Right forelimb (tissue), 1 donor: ENCODE measurements at regions not wholly inside any gene's neighbourhood (a gene's known extent, or its start where the extent isn't known, plus 50 kb on each side); places are given as distances from the start of the nearest gene placed in this dataset.

ENCODE experiments used
- DNase-seq: peaks from one replicate; pipeline ENCODE4 v3.0.0-alpha.2; 2018

- DNase-seq, result peak; percentile 59
Observed at GRCh38 chr13:50586414-50587083, 256.9 kb downstream of the DLEU7 start.

- DNase-seq, result no peak
Observed at GRCh38 chr13:50587115-50587514, 256.4 kb downstream of the DLEU7 start.

GRCh38 chr13:50587645-50588373 lies 255.7 kb downstream of the DLEU7 start:
- DNase-seq, result no peak

- DNase-seq, result no peak
Observed at GRCh38 chr13:50588491-50589130, 254.9 kb downstream of the DLEU7 start.

- no peak for DNase-seq
Observed at GRCh38 chr13:50589139-50589538, 254.4 kb downstream of the DLEU7 start.

- no peak for DNase-seq
Observed at GRCh38 chr13:50589651-50590054, 253.8 kb downstream of the DLEU7 start.

- no peak for DNase-seq
Observed at GRCh38 chr13:50592412-50593155, 250.9 kb downstream of the DLEU7 start.

- DNase-seq, result no peak
Observed at GRCh38 chr13:50593207-50593606, 250.3 kb downstream of the DLEU7 start.

- peak; percentile 46 for DNase-seq
Observed at GRCh38 chr13:50594276-50595051, 249.0 kb downstream of the DLEU7 start.

GRCh38 chr13:50595196-50595595 lies 248.3 kb downstream of the DLEU7 start:
- no peak for DNase-seq

GRCh38 chr13:50596156-50596555 lies 247.3 kb downstream of the DLEU7 start:
- no peak for DNase-seq

GRCh38 chr13:50596776-50597203 lies 246.7 kb downstream of the DLEU7 start:
- DNase-seq, result no peak

- no peak for DNase-seq
Observed at GRCh38 chr13:50598338-50598737, 245.2 kb downstream of the DLEU7 start.

GRCh38 chr13:50599046-50599445 lies 244.4 kb downstream of the DLEU7 start:
- DNase-seq, result no peak

- no peak for DNase-seq
Observed at GRCh38 chr13:50599927-50600326, 243.6 kb downstream of the DLEU7 start.

- no peak for DNase-seq
Observed at GRCh38 chr13:50608370-50608769, 235.1 kb downstream of the DLEU7 start.

GRCh38 chr13:50609011-50609410 lies 234.5 kb downstream of the DLEU7 start:
- no peak for DNase-seq

GRCh38 chr13:50610238-50610637 lies 233.3 kb downstream of the DLEU7 start:
- no peak for DNase-seq

- DNase-seq, result no peak
Observed at GRCh38 chr13:50611117-50611781, 232.2 kb downstream of the DLEU7 start.

GRCh38 chr13:50612717-50613116 lies 230.8 kb downstream of the DLEU7 start:
- DNase-seq, result no peak

- DNase-seq, result peak; percentile 54
Observed at GRCh38 chr13:50613356-50613831, 230.1 kb downstream of the DLEU7 start.

GRCh38 chr13:50615234-50615633 lies 228.3 kb downstream of the DLEU7 start:
- no peak for DNase-seq
